HG02678 (cell line): ENCODE measurements at regions not wholly inside any gene's neighbourhood (a gene's known extent, or its start where the extent isn't known, plus 50 kb on each side); places are given as distances from the start of the nearest gene placed in this dataset.
A peak's percentile ranks its signal among the peaks of the same experiment; 100 is the strongest.

Experiments used
- ATAC-seq: cut with Tn5 transposase; IDR thresholded peaks from one replicate; pipeline ENCODE4 v1.9.1; 2021; ENCODE audit warnings: mild to moderate bottlenecking, moderate library complexity; ENCODE audit not compliant: unreplicated experiment

GRCh38 chr11:93074352-93074751, 104.9 kb downstream of the MTNR1B start:
- no peak for ATAC-seq

- ATAC-seq: no peak
These were observed 106.3 kb downstream of the MTNR1B start for GRCh38 chr11:93075782-93076181.

GRCh38 chr11:93080146-93080759, 110.8 kb downstream of the MTNR1B start:
- ATAC-seq: no peak

- no peak for ATAC-seq
These were observed 112.2 kb downstream of the MTNR1B start for GRCh38 chr11:93081694-93082093.

- no peak for ATAC-seq
These were observed 113.4 kb downstream of the MTNR1B start for GRCh38 chr11:93082900-93083299.

GRCh38 chr11:93084727-93085505, 112.9 kb downstream of the SLC36A4 start:
- no peak for ATAC-seq

GRCh38 chr11:93089474-93090102, 108.2 kb downstream of the SLC36A4 start:
- ATAC-seq: peak; percentile 45
